GM12874 (cell line): ENCODE measurements at regions not wholly inside any gene's neighbourhood (a gene's known extent, or its start where the extent isn't known, plus 50 kb on each side); places are given as distances from the start of the nearest gene placed in this dataset.

Experiments
- CTCF ChIP-seq: IDR thresholded peaks from 2 replicates; pipeline ENCODE4 v1.5.1; 2011; ENCODE audit warnings: low read depth, mild to moderate bottlenecking, control low read depth, low read length, moderate library complexity; ENCODE audit not compliant: insufficient read depth

- no peak for TF ChIP-seq CTCF
Measured at GRCh38 chr4:123673971-123674370, 277.4 kb downstream of the SPRY1 start.

GRCh38 chr4:123674762-123675465 lies 278.3 kb downstream of the SPRY1 start:
- TF ChIP-seq CTCF: no peak

- no peak for TF ChIP-seq CTCF
Measured at GRCh38 chr4:123675567-123675966, 279.0 kb downstream of the SPRY1 start.

- no peak for TF ChIP-seq CTCF
Measured at GRCh38 chr4:123676071-123676889, 279.7 kb downstream of the SPRY1 start.

- no peak for TF ChIP-seq CTCF
Measured at GRCh38 chr4:123676890-123677229, 280.3 kb downstream of the SPRY1 start.

- no peak for TF ChIP-seq CTCF
Measured at GRCh38 chr4:123682931-123683330, 286.3 kb downstream of the SPRY1 start.

- no peak for TF ChIP-seq CTCF
Measured at GRCh38 chr4:123696687-123697086, 300.1 kb downstream of the SPRY1 start.
